ENCODE measurements at regions not wholly inside any gene's neighbourhood (a gene's known extent, or its start where the extent isn't known, plus 50 kb on each side); places are given as distances from the start of the nearest gene placed in this dataset.

DNA sequence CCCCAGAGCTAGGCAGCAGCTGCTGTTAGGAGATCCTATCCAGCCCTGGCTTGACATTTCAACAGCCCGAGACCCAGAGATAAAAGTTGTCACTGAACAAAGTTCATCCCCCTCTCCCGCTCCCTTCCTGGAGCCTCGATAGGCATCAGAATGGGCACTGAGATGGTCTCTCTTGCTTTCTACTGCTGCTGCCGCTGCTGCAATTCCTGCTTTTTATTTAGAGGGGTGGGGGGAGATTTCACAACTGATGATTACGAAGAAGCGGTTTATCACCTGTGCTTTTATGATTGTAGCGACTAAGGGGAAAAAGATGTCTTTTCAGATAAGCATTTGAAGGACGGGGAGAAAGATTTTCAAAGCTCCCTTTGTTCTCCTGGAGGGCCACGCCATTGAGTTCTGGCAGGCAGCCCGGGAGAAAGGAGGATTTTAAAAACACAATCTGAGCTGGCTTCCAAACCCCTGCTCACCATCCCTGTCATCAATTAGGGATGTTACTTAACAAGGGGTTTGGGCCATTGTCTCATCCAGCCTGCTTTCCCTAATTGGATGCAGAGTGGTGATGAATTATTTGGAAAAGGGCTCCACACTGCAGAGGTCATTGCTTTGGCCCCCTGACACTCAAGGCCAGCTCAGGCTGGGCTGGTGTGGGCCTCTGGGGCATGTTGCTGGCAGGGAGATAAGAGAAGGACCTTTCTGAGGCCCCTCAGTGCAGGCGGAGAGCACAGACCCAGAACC, 344.7 kb downstream of the BUD13 start:
- Mint-ChIP-seq H3K9me3 (ENCODE audit: low read depth) (no peaks in the 10 kb centered on the region), H3K4me3 (ENCODE audit: low read depth) (no peak overlapping the region), H3K4me1 (ENCODE audit: low read depth) (peaks cover 12% of the 10 kb centered on the region), H3K27ac (peak overlapping the region; percentile 81), H3K36me3 (ENCODE audit: insufficient read depth) (no peaks in the 10 kb centered on the region), H3K27me3 (peaks cover 29% of the 10 kb centered on the region)
- DNase-seq (ENCODE audit: low spot score, unreplicated experiment) = no peak
- TF ChIP-seq, protein P1, sequence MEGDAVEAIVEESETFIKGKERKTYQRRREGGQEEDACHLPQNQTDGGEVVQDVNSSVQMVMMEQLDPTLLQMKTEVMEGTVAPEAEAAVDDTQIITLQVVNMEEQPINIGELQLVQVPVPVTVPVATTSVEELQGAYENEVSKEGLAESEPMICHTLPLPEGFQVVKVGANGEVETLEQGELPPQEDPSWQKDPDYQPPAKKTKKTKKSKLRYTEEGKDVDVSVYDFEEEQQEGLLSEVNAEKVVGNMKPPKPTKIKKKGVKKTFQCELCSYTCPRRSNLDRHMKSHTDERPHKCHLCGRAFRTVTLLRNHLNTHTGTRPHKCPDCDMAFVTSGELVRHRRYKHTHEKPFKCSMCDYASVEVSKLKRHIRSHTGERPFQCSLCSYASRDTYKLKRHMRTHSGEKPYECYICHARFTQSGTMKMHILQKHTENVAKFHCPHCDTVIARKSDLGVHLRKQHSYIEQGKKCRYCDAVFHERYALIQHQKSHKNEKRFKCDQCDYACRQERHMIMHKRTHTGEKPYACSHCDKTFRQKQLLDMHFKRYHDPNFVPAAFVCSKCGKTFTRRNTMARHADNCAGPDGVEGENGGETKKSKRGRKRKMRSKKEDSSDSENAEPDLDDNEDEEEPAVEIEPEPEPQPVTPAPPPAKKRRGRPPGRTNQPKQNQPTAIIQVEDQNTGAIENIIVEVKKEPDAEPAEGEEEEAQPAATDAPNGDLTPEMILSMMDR (IDR thresholded peaks at IDR 0.05; ENCODE audit: unreplicated experiment) = no peak

DNA sequence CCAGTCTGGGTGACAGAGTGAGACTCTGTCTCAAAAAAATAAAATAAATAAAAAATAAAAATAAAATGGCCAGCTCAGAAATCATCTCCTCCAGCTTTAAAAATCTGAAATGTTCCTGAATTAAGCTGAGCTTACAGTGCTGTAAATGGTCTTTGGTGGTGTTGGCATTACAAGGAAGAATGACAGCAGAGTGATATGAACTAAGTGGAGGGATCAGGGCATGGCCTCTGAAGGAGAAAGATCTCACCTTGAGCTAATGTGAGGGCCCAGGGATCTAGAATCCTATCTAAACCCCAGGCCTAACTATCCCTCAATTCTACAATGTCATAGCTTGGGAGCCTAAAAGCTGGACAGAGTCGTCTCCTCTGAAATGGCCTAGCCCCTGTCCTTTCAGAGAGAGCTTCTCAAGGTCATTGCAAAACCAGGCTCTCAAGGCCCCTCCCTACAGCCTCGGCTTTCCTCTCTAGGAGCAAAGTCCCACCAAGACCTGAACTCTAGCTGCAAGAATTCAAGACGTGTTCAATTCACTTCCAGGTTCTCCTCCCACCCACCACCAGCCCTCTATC, 345.4 kb downstream of the BUD13 start:
- H3K27me3 Mint-ChIP-seq = peaks cover 32% of the 10 kb centered on the region
- no peaks in the 10 kb centered on the region for H3K9me3 Mint-ChIP-seq (ENCODE audit: low read depth)
- no peak overlapping the region for H3K27ac Mint-ChIP-seq
- no peak for DNase-seq (ENCODE audit: low spot score, unreplicated experiment)
- no peaks in the 10 kb centered on the region for H3K36me3 Mint-ChIP-seq (ENCODE audit: insufficient read depth)
- H3K4me3 Mint-ChIP-seq (ENCODE audit: low read depth) = no peak overlapping the region
- TF ChIP-seq, protein P1 (IDR thresholded peaks at IDR 0.05; ENCODE audit: unreplicated experiment) = no peak
- peaks cover 12% of the 10 kb centered on the region for H3K4me1 Mint-ChIP-seq (ENCODE audit: low read depth)

DNA sequence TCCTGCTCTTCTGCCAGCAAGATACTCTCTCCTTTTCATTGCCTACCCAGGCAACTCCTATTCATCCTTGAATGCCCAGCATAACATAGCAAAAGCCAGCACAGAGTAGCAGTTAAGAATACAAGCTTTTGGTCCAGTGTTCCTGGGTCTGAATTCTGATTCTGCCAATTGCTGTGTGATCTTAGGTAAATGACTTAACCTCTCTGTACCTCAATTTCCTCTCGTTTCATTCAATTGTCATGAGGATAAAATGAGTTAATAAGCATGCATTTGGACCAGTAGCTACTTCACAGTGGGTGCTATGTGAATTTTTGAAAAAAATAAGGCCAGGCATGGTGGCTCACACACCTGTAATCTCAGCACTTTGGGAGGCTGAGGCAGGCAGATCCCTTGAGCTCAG, 346.0 kb downstream of the BUD13 start:
- H3K27ac Mint-ChIP-seq = no peak overlapping the region
- DNase-seq (ENCODE audit: low spot score, unreplicated experiment) = no peak
- H3K9me3 Mint-ChIP-seq (ENCODE audit: low read depth) = no peaks in the 10 kb centered on the region
- peaks cover 12% of the 10 kb centered on the region for H3K4me1 Mint-ChIP-seq (ENCODE audit: low read depth)
- H3K36me3 Mint-ChIP-seq (ENCODE audit: insufficient read depth) = no peaks in the 10 kb centered on the region
- H3K27me3 Mint-ChIP-seq = peaks cover 31% of the 10 kb centered on the region
- H3K4me3 Mint-ChIP-seq (ENCODE audit: low read depth) = no peak overlapping the region
- TF ChIP-seq, protein P1 (IDR thresholded peaks at IDR 0.05; ENCODE audit: unreplicated experiment) = no peak

GRCh38 chr11:116424615-116425261, 348.0 kb downstream of the BUD13 start:
- no peak for DNase-seq (ENCODE audit: low spot score, unreplicated experiment)
- H3K27ac Mint-ChIP-seq = no peak overlapping the region

GRCh38 chr11:116422956-116423600, 349.7 kb downstream of the BUD13 start:
- no peak overlapping the region for H3K4me3 Mint-ChIP-seq (ENCODE audit: low read depth)
- no peaks in the 10 kb centered on the region for H3K9me3 Mint-ChIP-seq (ENCODE audit: low read depth)
- H3K4me1 Mint-ChIP-seq (ENCODE audit: low read depth) = peaks cover 10% of the 10 kb centered on the region
- no peaks in the 10 kb centered on the region for H3K36me3 Mint-ChIP-seq (ENCODE audit: insufficient read depth)
- TF ChIP-seq, protein P1 (IDR thresholded peaks at IDR 0.05; ENCODE audit: unreplicated experiment) = peak; percentile 27
- peaks cover 24% of the 10 kb centered on the region for H3K27me3 Mint-ChIP-seq
- DNase-seq (ENCODE audit: low spot score, unreplicated experiment) = no peak
- H3K27ac Mint-ChIP-seq = no peak overlapping the region

More at GRCh38 chr11:116424615-116425261, 348.0 kb downstream of the BUD13 start:
- H3K4me3 Mint-ChIP-seq (ENCODE audit: low read depth) = no peak overlapping the region
- peaks cover 14% of the 10 kb centered on the region for H3K4me1 Mint-ChIP-seq (ENCODE audit: low read depth)
- TF ChIP-seq, protein P1 (IDR thresholded peaks at IDR 0.05; ENCODE audit: unreplicated experiment) = no peak
- peaks cover 32% of the 10 kb centered on the region for H3K27me3 Mint-ChIP-seq
- no peaks in the 10 kb centered on the region for H3K36me3 Mint-ChIP-seq (ENCODE audit: insufficient read depth)
- no peaks in the 10 kb centered on the region for H3K9me3 Mint-ChIP-seq (ENCODE audit: low read depth)

Measured in progenitor cell of endocrine pancreas (in vitro differentiated cells).